ENCODE measurements at regions not wholly inside any gene's neighbourhood (a gene's known extent, or its start where the extent isn't known, plus 50 kb on each side); places are given as distances from the start of the nearest gene placed in this dataset.

- Histone ChIP-seq H3K36me3 (replicated peaks in 1 of 2; ENCODE audit: control extremely low read depth in 1 of 2, control insufficient read depth in 1 of 2, extremely low read depth in 1 of 2, insufficient read depth in 2 of 2, low read length in 1 of 2) (no peaks in the 10 kb centered on the region), H4K20me1 (ENCODE audit: control insufficient read depth, insufficient read depth, low read length, poor library complexity, severe bottlenecking) (no peaks in the 10 kb centered on the region), H3K4me1 (ENCODE audit: control insufficient read depth in 2 of 2, insufficient read depth in 2 of 2, low read length in 2 of 2) (no peaks in the 10 kb centered on the region), H3K4me3 (ENCODE audit: control extremely low read depth in 1 of 5, extremely low read depth in 1 of 5, insufficient read depth in 1 of 5, low read depth in 2 of 5, low read length in 4 of 5) (no peak overlapping the region), H3K9me3 (ENCODE audit: control extremely low read depth in 1 of 3, control insufficient read depth in 2 of 3, insufficient read depth in 1 of 3, low read length in 2 of 3) (no peaks in the 10 kb centered on the region), H3K4me2 (replicated peaks; ENCODE audit: low read depth, low read length, poor library complexity, severe bottlenecking) (no peak overlapping the region), H3K79me2 (ENCODE audit: control insufficient read depth, insufficient read depth, low read length) (no peaks in the 10 kb centered on the region), H3K27ac (ENCODE audit: low read length in 2 of 2) (no peak overlapping the region), H2AFZ (ENCODE audit: insufficient read depth, low read depth, low read length, poor library complexity, severe bottlenecking) (no peak overlapping the region), H3K27me3 (replicated peaks in 1 of 4; ENCODE audit: control extremely low read depth in 1 of 4, control insufficient read depth in 3 of 4, insufficient read depth in 4 of 4, low read length in 3 of 4) (no peaks in the 10 kb centered on the region), H3K9ac (ENCODE audit: low read length) (no peak overlapping the region)
- H3K9me3 Mint-ChIP-seq (ENCODE audit: insufficient read depth): no peaks in the 10 kb centered on the region
- no peaks in the 10 kb centered on the region for H3K4me1 Mint-ChIP-seq
- H3K4me3 Mint-ChIP-seq: no peak overlapping the region
- TF ChIP-seq EZH2 (IDR thresholded peaks at IDR 0.05; ENCODE audit: borderline replicate concordance, insufficient read depth, low read depth, low read length, poor library complexity, severe bottlenecking): no peak
- TF ChIP-seq CTCF (IDR thresholded peaks at IDR 0.05): no peak
- intact Hi-C loops (cut with micrococcal nuclease): no loop called here
- no peaks in the 10 kb centered on the region for H3K27me3 Mint-ChIP-seq
- no peak overlapping the region for H3K27ac Mint-ChIP-seq
- ChIA-PET POLR2A (no interaction called here), CTCF (no interaction called here)
- DNase-seq (no peak), ATAC-seq (ENCODE audit: low read depth) (no peak)
These were observed 935.4 kb upstream of the GRIA3 start for GRCh38 chrX:122248681-122249080.

GRCh38 chrX:122252454-122252853 lies 931.6 kb upstream of the GRIA3 start:
- Histone ChIP-seq H3K27me3 (replicated peaks in 1 of 4; ENCODE audit: control extremely low read depth in 1 of 4, control insufficient read depth in 3 of 4, insufficient read depth in 4 of 4, low read length in 3 of 4) (no peaks in the 10 kb centered on the region), H3K9ac (ENCODE audit: low read length) (no peak overlapping the region), H3K4me3 (ENCODE audit: control extremely low read depth in 1 of 5, extremely low read depth in 1 of 5, insufficient read depth in 1 of 5, low read depth in 2 of 5, low read length in 4 of 5) (no peak overlapping the region), H3K4me2 (replicated peaks; ENCODE audit: low read depth, low read length, poor library complexity, severe bottlenecking) (no peak overlapping the region), H3K27ac (ENCODE audit: low read length in 2 of 2) (no peak overlapping the region), H2AFZ (ENCODE audit: insufficient read depth, low read depth, low read length, poor library complexity, severe bottlenecking) (no peak overlapping the region), H3K4me1 (ENCODE audit: control insufficient read depth in 2 of 2, insufficient read depth in 2 of 2, low read length in 2 of 2) (no peaks in the 10 kb centered on the region), H3K79me2 (ENCODE audit: control insufficient read depth, insufficient read depth, low read length) (no peaks in the 10 kb centered on the region), H3K36me3 (replicated peaks in 1 of 2; ENCODE audit: control extremely low read depth in 1 of 2, control insufficient read depth in 1 of 2, extremely low read depth in 1 of 2, insufficient read depth in 2 of 2, low read length in 1 of 2) (no peaks in the 10 kb centered on the region), H3K9me3 (ENCODE audit: control extremely low read depth in 1 of 3, control insufficient read depth in 2 of 3, insufficient read depth in 1 of 3, low read length in 2 of 3) (no peaks in the 10 kb centered on the region), H4K20me1 (ENCODE audit: control insufficient read depth, insufficient read depth, low read length, poor library complexity, severe bottlenecking) (no peaks in the 10 kb centered on the region)
- no CpG with 5 or more reads among the region's 5 CpGs for WGBS (ENCODE audit: insufficient coverage)
- H3K9me3 Mint-ChIP-seq (ENCODE audit: insufficient read depth): no peaks in the 10 kb centered on the region
- DNase-seq (no peak), ATAC-seq (ENCODE audit: low read depth) (no peak)
- H3K27me3 Mint-ChIP-seq: no peaks in the 10 kb centered on the region
- H3K27ac Mint-ChIP-seq: no peak overlapping the region
- H3K4me3 Mint-ChIP-seq: no peak overlapping the region
- ChIA-PET CTCF (no interaction called here), POLR2A (no interaction called here)
- TF ChIP-seq CTCF (IDR thresholded peaks at IDR 0.05): no peak
- no peak for TF ChIP-seq EZH2 (IDR thresholded peaks at IDR 0.05; ENCODE audit: borderline replicate concordance, insufficient read depth, low read depth, low read length, poor library complexity, severe bottlenecking)
- H3K4me1 Mint-ChIP-seq: no peaks in the 10 kb centered on the region
- intact Hi-C loops (cut with micrococcal nuclease): no loop called here

All from B cell (primary cell).